HEK293 (cell line): ENCODE measurements at regions not wholly inside any gene's neighbourhood (a gene's known extent, or its start where the extent isn't known, plus 50 kb on each side); places are given as distances from the start of the nearest gene placed in this dataset.

ENCODE experiments used
- CTCF ChIA-PET: fragments of 350-600 bp; formaldehyde crosslinking; extraction: SDS; loops from one replicate; lab custom pipeline; 2021; ENCODE audit warnings: antibody characterized with exemption; lab: Yijun Ruan, JAX
- POLR2A ChIA-PET: fragments of 300-600 bp; formaldehyde crosslinking; extraction: SDS; loops from one replicate; lab custom pipeline; 2020; ENCODE audit warnings: antibody characterized with exemption, inconsistent platforms; lab: Yijun Ruan, JAX
- H3K27ac ChIP-seq: fragments of 200-500 bp; sonication (Bioruptor generic); 2 replicates; pipeline ENCODE4 v1.5.1; 2014; ENCODE audit warnings: low read depth, low read length, control low read depth, inconsistent platforms; ENCODE audit errors: extremely low read depth
- H3K36me3 ChIP-seq, 2 experiments: fragments of 200-500 bp in 1 of 2; sonication (Bioruptor generic) in 1 of 2; 1 replicate in 1 of 2; 2 replicates in 1 of 2; pipeline ENCODE4 v1.5.1; 2014 to 2017; ENCODE audit warnings: inconsistent platforms in 2 of 2, low read length in 2 of 2; ENCODE audit not compliant: control insufficient read depth in 2 of 2, insufficient read depth in 1 of 2
- H3K4me1 ChIP-seq: fragments of 200-500 bp; sonication (Bioruptor generic); 2 replicates; pipeline ENCODE4 v1.5.1; 2014; ENCODE audit warnings: mild to moderate bottlenecking, low read length, inconsistent platforms; ENCODE audit not compliant: control insufficient read depth, insufficient read depth
- H3K4me3 ChIP-seq: 2 replicates; pipeline ENCODE4 v1.5.1; 2011; ENCODE audit warnings: low read depth, mild to moderate bottlenecking, control low read depth, low read length, moderate library complexity
- H3K9me3 ChIP-seq: fragments of 200-500 bp; sonication (Bioruptor generic); 2 replicates; pipeline ENCODE4 v1.5.1; 2014; ENCODE audit warnings: low read depth, low read length, inconsistent platforms; ENCODE audit not compliant: control insufficient read depth, insufficient read depth
- HOXC10 ChIP-seq: sonication (generic); formaldehyde crosslinking; IDR thresholded peaks from 2 replicates; pipeline ENCODE4 v1.8.1; 2023; ENCODE audit warnings: mild to moderate bottlenecking, missing genetic modification reagents
- SCRT2 ChIP-seq: fragments of 450-650 bp; formaldehyde crosslinking; IDR thresholded peaks from 2 replicates; pipeline ENCODE4 v1.5.1; 2016; ENCODE audit warnings: missing biosample characterization, missing genetic modification characterization
- TCF7L2 ChIP-seq: IDR thresholded peaks from 2 replicates; pipeline ENCODE4 v1.6.1; 2011; ENCODE audit warnings: low read depth, mild to moderate bottlenecking, inconsistent platforms, low read length, moderate library complexity, borderline replicate concordance
- ZEB2 ChIP-seq: fragments of 450-650 bp; formaldehyde crosslinking; IDR thresholded peaks from 2 replicates; pipeline ENCODE4 v1.5.1; 2016; ENCODE audit warnings: missing biosample characterization, missing genetic modification characterization
- ZIC2 ChIP-seq: fragments of 450-650 bp; formaldehyde crosslinking; IDR thresholded peaks from 2 replicates; pipeline ENCODE4 v1.5.1; 2016; ENCODE audit warnings: missing biosample characterization, missing genetic modification characterization
- ZNF174 ChIP-seq: fragments of 450-650 bp; formaldehyde crosslinking; IDR thresholded peaks from 2 replicates; pipeline ENCODE4 v1.5.0; 2017; ENCODE audit warnings: missing biosample characterization, mild to moderate bottlenecking, missing genetic modification characterization
- ZNF184 ChIP-seq: fragments of 450-650 bp; IDR thresholded peaks from 2 replicates; pipeline ENCODE4 v1.5.1; 2018; ENCODE audit warnings: missing biosample characterization, mild to moderate bottlenecking, missing genetic modification characterization
- ZNF555 ChIP-seq: fragments of 450-650 bp; formaldehyde crosslinking; conservative IDR thresholded peaks from 2 replicates; pipeline ENCODE4 v1.5.1; 2017; ENCODE audit warnings: missing biosample characterization, mild to moderate bottlenecking, missing genetic modification characterization, inconsistent platforms
- ZNF571 ChIP-seq: fragments of 450-650 bp; formaldehyde crosslinking; IDR thresholded peaks from 2 replicates; pipeline ENCODE4 v1.5.0; 2017; ENCODE audit warnings: missing biosample characterization, missing genetic modification characterization
- ZNF610 ChIP-seq: fragments of 450-650 bp; formaldehyde crosslinking; IDR thresholded peaks from 2 replicates; pipeline ENCODE4 v1.5.1; 2016; ENCODE audit warnings: missing biosample characterization, missing genetic modification characterization, borderline replicate concordance
- TF ChIP-seq, protein P1 (sequence below): fragments of 450-650 bp; IDR thresholded peaks from 2 replicates; pipeline ENCODE4 v1.5.1; 2018; ENCODE audit warnings: missing biosample characterization, missing genetic modification characterization
- TF ChIP-seq, protein P2 (sequence below): sonication (generic); formaldehyde crosslinking; IDR thresholded peaks from 2 replicates; pipeline ENCODE4 v1.8.1; 2022; ENCODE audit warnings: mild to moderate bottlenecking, moderate library complexity, missing genetic modification reagents
- TF ChIP-seq, protein P3 (sequence below): fragments of 450-650 bp; formaldehyde crosslinking; IDR thresholded peaks from 2 replicates; pipeline ENCODE4 v1.5.1; 2016; ENCODE audit warnings: missing biosample characterization, missing genetic modification characterization
- TF ChIP-seq, protein P4 (sequence below): fragments of 450-650 bp; formaldehyde crosslinking; IDR thresholded peaks from 2 replicates; pipeline ENCODE4 v1.5.1; 2016; ENCODE audit warnings: missing biosample characterization, missing genetic modification characterization
- TF ChIP-seq, protein P5 (sequence below): fragments of 450-650 bp; formaldehyde crosslinking; IDR thresholded peaks from 2 replicates; pipeline ENCODE4 v1.5.1; 2016; ENCODE audit warnings: missing biosample characterization, missing genetic modification characterization

DNA sequence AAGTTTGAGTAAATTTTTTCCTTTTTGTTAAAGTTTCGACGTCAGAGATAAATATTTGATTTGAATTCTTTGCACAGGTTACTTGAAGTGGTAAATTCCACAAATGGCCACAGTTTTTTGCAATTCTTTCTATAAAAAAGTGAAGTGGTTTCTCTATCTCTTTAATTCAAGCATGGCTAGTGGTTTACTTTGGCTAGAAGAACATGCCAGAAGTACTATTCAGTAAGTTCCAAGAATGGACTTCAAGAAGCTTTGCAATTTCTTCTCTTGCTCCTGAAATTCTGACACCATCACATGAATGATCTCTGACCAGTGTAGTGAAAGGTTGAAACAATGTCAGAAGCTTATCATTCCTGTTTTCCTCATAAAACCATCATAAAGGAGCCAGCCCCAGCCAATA is 55.7 kb upstream of the RNPC3 start:
- Histone ChIP-seq H3K4me1 (no peaks in the 10 kb centered on the region), H3K9me3 (no peaks in the 10 kb centered on the region), H3K4me3 (no peak overlapping the region), H3K27ac (no peak overlapping the region), H3K36me3 (no peaks in the 10 kb centered on the region)
- ChIA-PET POLR2A (no interaction called here), CTCF (no interaction called here)
- TF ChIP-seq, protein P1, sequence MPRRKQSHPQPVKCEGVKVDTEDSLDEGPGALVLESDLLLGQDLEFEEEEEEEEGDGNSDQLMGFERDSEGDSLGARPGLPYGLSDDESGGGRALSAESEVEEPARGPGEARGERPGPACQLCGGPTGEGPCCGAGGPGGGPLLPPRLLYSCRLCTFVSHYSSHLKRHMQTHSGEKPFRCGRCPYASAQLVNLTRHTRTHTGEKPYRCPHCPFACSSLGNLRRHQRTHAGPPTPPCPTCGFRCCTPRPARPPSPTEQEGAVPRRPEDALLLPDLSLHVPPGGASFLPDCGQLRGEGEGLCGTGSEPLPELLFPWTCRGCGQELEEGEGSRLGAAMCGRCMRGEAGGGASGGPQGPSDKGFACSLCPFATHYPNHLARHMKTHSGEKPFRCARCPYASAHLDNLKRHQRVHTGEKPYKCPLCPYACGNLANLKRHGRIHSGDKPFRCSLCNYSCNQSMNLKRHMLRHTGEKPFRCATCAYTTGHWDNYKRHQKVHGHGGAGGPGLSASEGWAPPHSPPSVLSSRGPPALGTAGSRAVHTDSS: no peak
- TF ChIP-seq ZIC2 (tag by site-specific recombination) (no peak), ZNF174 (tag by site-specific recombination) (no peak), ZEB2 (tag by site-specific recombination) (no peak), ZNF184 (tag by site-specific recombination) (no peak), HOXC10 (CRISPR knock-in tag) (no peak), ZNF571 (tag by site-specific recombination) (no peak), TCF7L2 (no peak), ZNF555 (no peak), SCRT2 (tag by site-specific recombination) (no peak)
- TF ChIP-seq, protein P2, sequence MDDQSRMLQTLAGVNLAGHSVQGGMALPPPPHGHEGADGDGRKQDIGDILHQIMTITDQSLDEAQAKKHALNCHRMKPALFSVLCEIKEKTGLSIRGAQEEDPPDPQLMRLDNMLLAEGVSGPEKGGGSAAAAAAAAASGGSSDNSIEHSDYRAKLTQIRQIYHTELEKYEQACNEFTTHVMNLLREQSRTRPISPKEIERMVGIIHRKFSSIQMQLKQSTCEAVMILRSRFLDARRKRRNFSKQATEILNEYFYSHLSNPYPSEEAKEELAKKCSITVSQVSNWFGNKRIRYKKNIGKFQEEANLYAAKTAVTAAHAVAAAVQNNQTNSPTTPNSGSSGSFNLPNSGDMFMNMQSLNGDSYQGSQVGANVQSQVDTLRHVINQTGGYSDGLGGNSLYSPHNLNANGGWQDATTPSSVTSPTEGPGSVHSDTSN: no peak
- TF ChIP-seq, protein P3, sequence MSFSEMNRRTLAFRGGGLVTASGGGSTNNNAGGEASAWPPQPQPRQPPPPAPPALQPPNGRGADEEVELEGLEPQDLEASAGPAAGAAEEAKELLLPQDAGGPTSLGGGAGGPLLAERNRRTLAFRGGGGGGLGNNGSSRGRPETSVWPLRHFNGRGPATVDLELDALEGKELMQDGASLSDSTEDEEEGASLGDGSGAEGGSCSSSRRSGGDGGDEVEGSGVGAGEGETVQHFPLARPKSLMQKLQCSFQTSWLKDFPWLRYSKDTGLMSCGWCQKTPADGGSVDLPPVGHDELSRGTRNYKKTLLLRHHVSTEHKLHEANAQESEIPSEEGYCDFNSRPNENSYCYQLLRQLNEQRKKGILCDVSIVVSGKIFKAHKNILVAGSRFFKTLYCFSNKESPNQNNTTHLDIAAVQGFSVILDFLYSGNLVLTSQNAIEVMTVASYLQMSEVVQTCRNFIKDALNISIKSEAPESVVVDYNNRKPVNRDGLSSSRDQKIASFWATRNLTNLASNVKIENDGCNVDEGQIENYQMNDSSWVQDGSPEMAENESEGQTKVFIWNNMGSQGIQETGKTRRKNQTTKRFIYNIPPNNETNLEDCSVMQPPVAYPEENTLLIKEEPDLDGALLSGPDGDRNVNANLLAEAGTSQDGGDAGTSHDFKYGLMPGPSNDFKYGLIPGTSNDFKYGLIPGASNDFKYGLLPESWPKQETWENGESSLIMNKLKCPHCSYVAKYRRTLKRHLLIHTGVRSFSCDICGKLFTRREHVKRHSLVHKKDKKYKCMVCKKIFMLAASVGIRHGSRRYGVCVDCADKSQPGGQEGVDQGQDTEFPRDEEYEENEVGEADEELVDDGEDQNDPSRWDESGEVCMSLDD (tag by site-specific recombination): no peak
- TF ChIP-seq, protein P4, sequence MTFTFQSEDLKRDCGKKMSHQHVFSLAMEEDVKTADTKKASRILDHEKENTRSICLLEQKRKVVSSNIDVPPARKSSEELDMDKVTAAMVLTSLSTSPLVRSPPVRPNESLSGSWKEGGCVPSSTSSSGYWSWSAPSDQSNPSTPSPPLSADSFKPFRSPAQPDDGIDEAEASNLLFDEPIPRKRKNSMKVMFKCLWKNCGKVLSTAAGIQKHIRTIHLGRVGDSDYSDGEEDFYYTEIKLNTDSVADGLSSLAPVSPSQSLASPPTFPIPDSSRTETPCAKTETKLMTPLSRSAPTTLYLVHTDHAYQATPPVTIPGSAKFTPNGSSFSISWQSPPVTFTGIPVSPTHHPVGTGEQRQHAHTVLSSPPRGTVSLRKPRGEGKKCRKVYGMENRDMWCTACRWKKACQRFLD (tag by site-specific recombination): no peak

DNA sequence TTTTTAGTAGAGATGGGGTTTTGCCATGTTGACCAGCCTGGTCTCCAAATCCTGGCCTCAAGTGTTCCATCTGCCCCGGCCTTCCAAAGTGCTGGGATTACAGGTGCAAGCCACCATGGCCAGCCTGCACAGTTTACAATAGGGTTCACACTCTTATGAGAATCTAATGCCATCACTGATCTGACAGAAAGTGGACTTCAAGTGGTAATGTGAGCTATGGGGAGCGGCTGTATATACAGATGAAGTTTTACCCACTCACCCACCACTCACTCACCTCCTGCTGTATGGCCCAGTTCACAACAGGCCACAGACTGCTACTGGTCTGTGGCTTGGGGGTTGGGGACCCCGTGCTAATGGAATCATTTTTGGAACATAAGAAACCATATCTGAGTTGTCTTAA is 58.4 kb upstream of the RNPC3 start:
- Histone ChIP-seq H3K36me3 (no peaks in the 10 kb centered on the region), H3K9me3 (no peaks in the 10 kb centered on the region), H3K4me1 (no peaks in the 10 kb centered on the region), H3K27ac (no peak overlapping the region), H3K4me3 (no peak overlapping the region)
- POLR2A ChIA-PET: no interaction called here
- CTCF ChIA-PET: interaction anchor here (0.6 kb wide), 1 partner anchor 200 kb away, joined by 3 read pairs; no protein-coding TSS in a partner anchor
- TF ChIP-seq, protein P5, sequence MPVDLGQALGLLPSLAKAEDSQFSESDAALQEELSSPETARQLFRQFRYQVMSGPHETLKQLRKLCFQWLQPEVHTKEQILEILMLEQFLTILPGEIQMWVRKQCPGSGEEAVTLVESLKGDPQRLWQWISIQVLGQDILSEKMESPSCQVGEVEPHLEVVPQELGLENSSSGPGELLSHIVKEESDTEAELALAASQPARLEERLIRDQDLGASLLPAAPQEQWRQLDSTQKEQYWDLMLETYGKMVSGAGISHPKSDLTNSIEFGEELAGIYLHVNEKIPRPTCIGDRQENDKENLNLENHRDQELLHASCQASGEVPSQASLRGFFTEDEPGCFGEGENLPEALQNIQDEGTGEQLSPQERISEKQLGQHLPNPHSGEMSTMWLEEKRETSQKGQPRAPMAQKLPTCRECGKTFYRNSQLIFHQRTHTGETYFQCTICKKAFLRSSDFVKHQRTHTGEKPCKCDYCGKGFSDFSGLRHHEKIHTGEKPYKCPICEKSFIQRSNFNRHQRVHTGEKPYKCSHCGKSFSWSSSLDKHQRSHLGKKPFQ (tag by site-specific recombination): no peak
- TF ChIP-seq ZNF610 (tag by site-specific recombination): peak; percentile 97
